Parathyroid adenoma (tissue), 2 donors: ENCODE measurements at regions not wholly inside any gene's neighbourhood (a gene's known extent, or its start where the extent isn't known, plus 50 kb on each side); places are given as distances from the start of the nearest gene placed in this dataset.

ENCODE experiments used
- H2AFZ ChIP-seq: fragments of 300-600 bp; sonication (generic); one replicate; pipeline ENCODE4 v1.7.0; 2017; ENCODE audit warnings: antibody characterized with exemption, mild to moderate bottlenecking
- H3K27ac ChIP-seq: fragments of 300-600 bp; sonication (generic); one replicate; pipeline ENCODE4 v1.7.0; 2017
- H3K27me3 ChIP-seq: fragments of 300-600 bp; sonication (generic); one replicate; pipeline ENCODE4 v1.7.0; 2017; ENCODE audit warnings: low read length; ENCODE audit not compliant: control insufficient read depth, insufficient read depth
- H3K36me3 ChIP-seq: fragments of 300-600 bp; sonication (generic); one replicate; pipeline ENCODE4 v1.7.0; 2017; ENCODE audit warnings: low read length; ENCODE audit not compliant: control insufficient read depth, insufficient read depth
- H3K4me1 ChIP-seq: fragments of 300-600 bp; sonication (generic); one replicate; pipeline ENCODE4 v1.7.0; 2017; ENCODE audit warnings: control low read depth
- H3K4me2 ChIP-seq: fragments of 300-600 bp; sonication (generic); one replicate; pipeline ENCODE4 v1.7.0; 2017; ENCODE audit warnings: low read length
- H3K4me3 ChIP-seq: fragments of 300-600 bp; sonication (generic); one replicate; pipeline ENCODE4 v1.7.0; 2017; ENCODE audit warnings: low read depth, low read length
- H3K79me2 ChIP-seq: fragments of 300-600 bp; sonication (generic); one replicate; pipeline ENCODE4 v1.7.0; 2017; ENCODE audit warnings: control low read depth
- H3K9ac ChIP-seq: fragments of 300-600 bp; sonication (generic); one replicate; pipeline ENCODE4 v1.7.0; 2017; ENCODE audit warnings: mild to moderate bottlenecking
- H3K9me3 ChIP-seq: fragments of 300-600 bp; sonication (generic); one replicate; pipeline ENCODE4 v1.7.0; 2017; ENCODE audit warnings: low read length; ENCODE audit not compliant: control insufficient read depth
- TF ChIP-seq, protein P1 (sequence below): fragments of 300-600 bp; sonication (generic); IDR thresholded peaks from one replicate; pipeline ENCODE4 v1.7.0; 2017; ENCODE audit warnings: antibody characterized with exemption, mild to moderate bottlenecking
- donor health status: primary hyperparathyroidism.

DNA sequence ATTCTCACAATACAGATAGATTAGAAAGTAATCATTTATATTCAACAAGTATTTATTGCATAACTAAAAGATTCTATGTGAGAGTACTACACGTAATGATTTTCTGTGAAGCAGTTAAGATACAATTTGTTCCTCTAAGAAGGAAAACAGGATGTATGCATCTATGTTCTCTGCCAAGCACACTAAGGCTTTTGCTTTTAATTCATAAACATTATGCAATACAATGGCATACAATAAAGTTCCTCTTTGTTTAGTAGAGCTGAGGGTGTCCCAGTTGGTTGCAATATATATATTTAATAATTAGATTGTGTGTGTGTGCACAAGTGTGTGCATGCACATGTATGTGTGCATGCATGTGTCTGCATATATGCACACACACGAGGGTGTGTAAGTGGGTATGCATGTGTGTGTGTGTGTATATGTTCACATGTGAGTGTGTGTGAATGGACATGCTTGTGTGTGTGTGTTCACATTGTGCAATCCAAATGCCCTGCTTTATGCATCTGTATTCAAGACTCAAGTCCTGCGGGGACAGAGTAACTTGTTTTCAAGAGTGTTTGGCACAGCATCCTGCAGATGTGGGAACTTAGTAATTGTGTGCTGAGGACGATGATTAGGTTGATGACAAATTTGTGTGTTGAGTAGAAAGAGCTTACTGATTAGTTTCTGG is 481.5 kb upstream of the KLF6 start:
- Histone ChIP-seq H3K27ac (no peak overlapping the region), H3K9me3 (no peaks in the 10 kb centered on the region), H3K4me2 (no peak overlapping the region), H3K4me1 (no peaks in the 10 kb centered on the region), H3K36me3 (no peaks in the 10 kb centered on the region), H3K79me2 (no peaks in the 10 kb centered on the region), H3K9ac (no peak overlapping the region), H2AFZ (no peak overlapping the region), H3K27me3 (no peaks in the 10 kb centered on the region), H3K4me3 (no peak overlapping the region)
- TF ChIP-seq, protein P1, sequence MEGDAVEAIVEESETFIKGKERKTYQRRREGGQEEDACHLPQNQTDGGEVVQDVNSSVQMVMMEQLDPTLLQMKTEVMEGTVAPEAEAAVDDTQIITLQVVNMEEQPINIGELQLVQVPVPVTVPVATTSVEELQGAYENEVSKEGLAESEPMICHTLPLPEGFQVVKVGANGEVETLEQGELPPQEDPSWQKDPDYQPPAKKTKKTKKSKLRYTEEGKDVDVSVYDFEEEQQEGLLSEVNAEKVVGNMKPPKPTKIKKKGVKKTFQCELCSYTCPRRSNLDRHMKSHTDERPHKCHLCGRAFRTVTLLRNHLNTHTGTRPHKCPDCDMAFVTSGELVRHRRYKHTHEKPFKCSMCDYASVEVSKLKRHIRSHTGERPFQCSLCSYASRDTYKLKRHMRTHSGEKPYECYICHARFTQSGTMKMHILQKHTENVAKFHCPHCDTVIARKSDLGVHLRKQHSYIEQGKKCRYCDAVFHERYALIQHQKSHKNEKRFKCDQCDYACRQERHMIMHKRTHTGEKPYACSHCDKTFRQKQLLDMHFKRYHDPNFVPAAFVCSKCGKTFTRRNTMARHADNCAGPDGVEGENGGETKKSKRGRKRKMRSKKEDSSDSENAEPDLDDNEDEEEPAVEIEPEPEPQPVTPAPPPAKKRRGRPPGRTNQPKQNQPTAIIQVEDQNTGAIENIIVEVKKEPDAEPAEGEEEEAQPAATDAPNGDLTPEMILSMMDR: no peak

DNA sequence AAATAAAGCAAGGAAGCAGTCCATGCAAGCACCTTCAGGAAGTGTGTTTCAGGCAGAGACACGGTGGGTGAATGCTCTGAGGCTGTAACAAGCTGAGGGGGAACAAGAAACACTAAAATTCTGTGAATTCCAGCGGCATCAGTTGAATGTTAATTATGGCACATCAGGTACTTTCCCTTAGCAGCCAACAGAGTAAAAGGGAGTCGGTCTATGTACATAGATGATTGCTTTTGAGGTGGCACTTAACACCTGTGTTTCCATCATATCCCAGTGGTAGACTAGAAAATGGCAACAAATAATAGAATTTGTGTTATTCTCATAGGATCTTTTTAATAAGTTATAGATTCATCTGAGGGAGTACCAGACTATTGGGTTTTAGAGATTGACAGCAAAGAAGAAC is 481.0 kb upstream of the KLF6 start:
- TF ChIP-seq, protein P1: no peak

DNA sequence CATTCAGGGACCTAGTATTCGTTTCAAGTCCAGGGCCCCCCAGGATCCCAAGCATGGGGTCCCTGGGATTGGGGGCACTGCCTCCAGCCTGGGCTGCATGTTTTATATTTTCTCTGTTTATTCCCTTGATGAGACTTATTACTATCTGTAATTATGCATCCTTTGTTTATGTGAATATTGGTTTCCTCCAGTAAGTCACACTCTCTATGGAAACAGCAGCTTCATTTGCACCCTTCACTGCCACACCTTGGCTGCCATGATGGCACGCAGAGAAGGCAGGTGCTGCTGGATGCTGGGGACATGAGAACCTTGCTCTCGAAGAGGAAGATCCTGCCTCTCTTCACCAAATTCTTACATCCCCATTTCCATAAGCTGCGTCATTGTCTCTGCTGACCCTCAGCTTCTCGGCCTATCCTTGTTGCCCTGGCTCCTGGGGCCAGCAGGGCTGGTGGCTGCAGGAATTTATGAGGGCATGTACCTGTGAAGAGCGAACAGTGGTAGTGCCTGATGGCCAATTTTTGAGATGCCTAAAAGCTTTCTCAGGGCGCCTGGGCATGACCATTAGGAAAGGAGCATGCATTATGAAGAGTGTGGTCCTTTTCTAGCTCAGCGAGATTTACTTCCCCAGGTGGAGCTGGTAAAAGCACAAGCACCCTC is 479.3 kb upstream of the KLF6 start:
- Histone ChIP-seq H3K27ac (no peak overlapping the region), H3K4me2 (no peak overlapping the region), H3K9ac (no peak overlapping the region), H2AFZ (no peak overlapping the region), H3K4me1 (no peaks in the 10 kb centered on the region), H3K9me3 (no peaks in the 10 kb centered on the region), H3K36me3 (no peaks in the 10 kb centered on the region), H3K79me2 (no peaks in the 10 kb centered on the region), H3K4me3 (no peak overlapping the region), H3K27me3 (no peaks in the 10 kb centered on the region)
- TF ChIP-seq, protein P1: no peak

More for the DNA sequence above, 481.0 kb upstream of the KLF6 start:
- no peak overlapping the region for H3K4me3 ChIP-seq
- no peaks in the 10 kb centered on the region for H3K4me1 ChIP-seq
- no peak overlapping the region for H2AFZ ChIP-seq
- no peaks in the 10 kb centered on the region for H3K27me3 ChIP-seq
- H3K9ac ChIP-seq: no peak overlapping the region
- H3K27ac ChIP-seq: no peak overlapping the region
- H3K36me3 ChIP-seq: no peaks in the 10 kb centered on the region
- no peak overlapping the region for H3K4me2 ChIP-seq
- no peaks in the 10 kb centered on the region for H3K79me2 ChIP-seq
- no peaks in the 10 kb centered on the region for H3K9me3 ChIP-seq

DNA sequence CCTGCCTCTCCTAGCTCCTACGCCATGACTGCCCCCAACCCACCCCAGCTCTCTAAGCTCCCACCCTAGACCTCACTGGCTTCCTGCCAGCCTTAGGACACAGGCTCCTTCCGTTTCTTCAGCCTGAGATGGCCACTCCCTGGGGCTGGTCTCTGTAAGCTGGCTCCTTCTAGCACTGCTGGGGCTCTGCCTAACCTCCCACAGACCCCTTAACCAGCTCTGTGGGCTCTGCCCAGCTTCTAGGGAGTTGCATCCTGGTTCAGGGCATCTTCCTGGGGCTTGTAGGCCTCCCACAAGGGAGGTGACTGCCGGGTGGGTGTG is 478.6 kb upstream of the KLF6 start:
- Histone ChIP-seq H3K4me3 (no peak overlapping the region), H3K9me3 (no peaks in the 10 kb centered on the region), H2AFZ (no peak overlapping the region), H3K4me2 (no peak overlapping the region), H3K36me3 (no peaks in the 10 kb centered on the region), H3K27me3 (no peaks in the 10 kb centered on the region), H3K27ac (no peak overlapping the region), H3K9ac (no peak overlapping the region), H3K79me2 (no peaks in the 10 kb centered on the region), H3K4me1 (no peaks in the 10 kb centered on the region)
- TF ChIP-seq, protein P1: no peak
